EL (cell line): ENCODE measurements at regions not wholly inside any gene's neighbourhood (a gene's known extent, or its start where the extent isn't known, plus 50 kb on each side); places are given as distances from the start of the nearest gene placed in this dataset.
"Not testable (repeated sequence)": the region's sequence is repeated elsewhere in the genome, so short reads cannot be mapped to it uniquely, and the experiment has no call there.

Experiments used
- DNase-seq: peaks from one replicate; pipeline ENCODE4 v3.0.0-alpha.2; 2016

DNA sequence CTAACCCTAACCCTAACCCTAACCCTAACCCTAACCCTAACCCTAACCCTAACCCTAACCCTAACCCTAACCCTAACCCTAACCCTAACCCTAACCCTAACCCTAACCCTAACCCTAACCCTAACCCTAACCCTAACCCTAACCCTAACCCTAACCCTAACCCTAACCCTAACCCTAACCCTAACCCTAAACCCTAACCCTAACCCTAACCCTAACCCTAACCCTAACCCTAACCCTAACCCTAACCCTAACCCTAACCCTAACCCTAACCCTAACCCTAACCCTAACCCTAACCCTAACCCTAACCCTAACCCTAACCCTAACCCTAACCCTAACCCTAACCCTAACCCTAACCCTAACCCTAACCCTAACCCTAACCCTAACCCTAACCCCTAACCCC, 80.6 kb upstream of the PLEKHG4B start:
- DNase-seq: not testable (repeated sequence)

DNA sequence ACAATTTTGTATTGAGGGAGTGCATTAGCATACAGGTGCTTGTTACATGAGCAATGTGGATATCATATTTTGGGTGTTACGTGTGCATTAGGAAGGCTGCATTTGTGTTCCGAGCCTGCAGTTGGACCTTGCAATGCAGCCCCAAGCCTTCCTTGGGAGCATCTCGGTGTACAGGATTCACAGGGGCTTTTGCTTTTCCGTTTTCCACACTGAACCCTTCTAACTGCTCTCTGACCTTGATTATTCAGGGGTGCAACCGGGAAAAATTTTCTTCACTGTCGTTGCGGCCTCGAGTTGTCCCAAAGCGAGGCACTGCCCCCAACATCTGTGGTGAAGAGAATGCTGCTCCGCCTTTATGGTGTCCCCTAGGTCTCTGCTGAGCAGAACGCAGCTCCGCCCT, 80.1 kb upstream of the PLEKHG4B start:
- no peak for DNase-seq

DNA sequence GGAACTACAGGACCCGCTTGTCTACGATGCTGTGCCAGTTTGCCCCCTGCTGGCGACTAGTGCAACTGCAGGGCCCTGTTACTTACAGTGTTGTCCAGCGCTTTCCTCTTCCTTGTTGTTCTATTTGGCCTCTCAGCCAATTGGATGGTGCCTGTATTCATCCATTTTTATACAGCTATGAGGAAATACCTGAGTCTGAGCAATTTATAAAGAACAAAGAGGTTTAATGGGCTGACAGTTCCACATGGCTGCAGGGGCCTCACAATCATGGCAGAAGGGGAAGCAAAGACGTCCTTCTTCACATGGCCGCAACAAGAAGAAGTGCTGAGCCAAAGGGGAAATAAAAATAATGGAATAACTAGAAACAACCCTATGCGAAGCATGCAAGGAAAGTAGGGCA, 78.7 kb upstream of the PLEKHG4B start:
- no peak for DNase-seq

DNA sequence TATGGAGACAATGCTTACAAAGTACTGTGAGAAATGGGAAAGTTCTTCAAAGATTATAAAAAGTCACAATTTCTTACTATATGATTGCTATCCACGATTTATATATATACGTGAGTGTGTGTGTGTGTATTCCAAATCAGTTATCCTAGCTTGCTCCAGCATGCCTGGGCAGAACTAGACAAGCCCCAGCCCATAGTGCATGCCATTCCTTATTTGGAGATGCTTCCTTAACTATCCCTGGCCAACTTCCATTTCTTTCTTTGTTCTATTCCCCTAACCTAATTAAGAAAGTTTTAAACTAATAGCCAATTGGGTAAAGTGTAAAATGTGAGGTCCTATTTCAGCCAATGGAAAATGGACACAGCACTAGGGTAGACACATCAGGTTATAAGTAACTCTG, 77.3 kb upstream of the PLEKHG4B start:
- DNase-seq: not testable (repeated sequence)

DNA sequence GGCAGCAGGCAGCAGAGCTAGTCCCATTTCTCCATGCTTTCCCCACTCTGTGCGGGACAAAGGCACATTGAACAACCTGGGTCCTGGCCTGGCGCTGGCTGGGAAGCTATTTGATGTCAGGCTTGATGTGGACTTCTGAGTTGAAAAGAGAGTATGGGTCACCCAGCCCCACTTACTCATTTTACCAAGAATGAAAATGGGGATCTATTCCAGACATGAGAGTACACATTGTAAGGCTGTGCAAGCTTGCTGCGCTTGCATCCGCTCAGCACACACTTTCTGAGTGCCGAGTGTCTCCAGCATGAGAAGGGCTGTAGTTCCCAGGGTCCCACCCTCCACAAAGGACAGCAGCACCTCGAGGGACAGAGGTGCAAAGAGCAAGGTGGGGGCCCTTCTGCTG, 71.7 kb upstream of the PLEKHG4B start:
- DNase-seq: not testable (repeated sequence)

DNA sequence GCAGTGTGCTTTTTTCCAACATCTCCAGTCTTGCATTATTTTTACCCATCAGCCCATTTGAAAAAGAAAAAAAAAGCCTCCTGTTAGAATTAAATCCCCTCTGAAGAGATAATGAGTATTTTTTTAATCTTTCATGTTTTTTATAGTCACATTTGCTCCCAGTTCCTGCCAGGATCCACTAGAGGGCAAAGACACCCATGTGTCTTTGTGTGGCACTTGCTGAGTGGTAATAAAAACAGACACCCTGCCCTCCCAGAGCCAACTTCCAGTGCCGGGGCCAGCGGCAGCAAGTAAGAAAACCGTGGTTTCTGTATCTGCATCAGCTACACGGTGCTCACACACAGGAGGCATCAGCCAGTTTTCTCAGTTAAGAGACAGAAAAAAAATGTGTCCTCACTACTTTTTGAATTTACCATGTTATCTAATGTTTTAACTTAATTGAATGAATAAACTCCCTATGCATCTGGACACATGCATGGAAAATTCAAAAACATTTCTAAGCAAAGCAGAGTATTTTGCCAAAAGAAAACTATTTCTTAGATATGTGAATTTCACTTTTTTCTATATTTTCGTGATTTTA, 70.2 kb upstream of the PLEKHG4B start:
- DNase-seq: peak; percentile 43

DNA sequence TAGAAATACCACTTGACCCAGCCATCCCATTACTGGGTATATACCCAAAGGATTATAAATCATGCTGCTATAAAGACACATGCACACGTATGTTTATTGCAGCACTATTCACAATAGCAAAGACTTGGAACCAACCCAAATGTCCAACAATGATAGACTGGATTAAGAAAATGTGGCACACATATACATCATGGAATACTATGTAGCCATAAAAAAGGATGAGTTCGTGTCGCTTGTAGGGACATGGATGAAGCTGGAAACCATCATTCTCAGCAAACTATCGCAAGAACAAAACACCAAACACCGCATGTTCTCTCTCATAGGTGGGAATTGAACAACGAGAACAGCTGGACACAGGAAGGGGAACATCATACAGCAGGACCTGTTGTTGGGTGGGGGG, 68.1 kb upstream of the PLEKHG4B start:
- DNase-seq: not testable (repeated sequence)

DNA sequence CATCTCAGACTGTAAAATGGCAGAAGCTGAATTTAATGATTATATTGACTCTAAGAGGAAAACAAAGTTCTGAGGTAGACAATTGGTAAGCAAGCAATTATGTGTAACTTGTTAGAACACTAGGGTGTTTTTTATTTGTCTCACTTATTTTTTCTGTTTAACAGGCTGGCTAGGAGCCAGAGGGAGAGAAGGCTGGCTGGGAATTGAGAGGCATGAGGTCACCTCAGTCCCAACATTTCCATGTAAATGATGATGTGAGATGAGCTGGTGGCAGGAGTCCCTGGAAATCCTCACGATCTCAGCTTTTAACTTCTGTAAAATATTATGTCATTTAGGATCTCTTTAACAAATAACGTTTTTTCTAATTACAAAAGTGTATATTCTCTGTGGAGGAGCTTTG, 66.9 kb upstream of the PLEKHG4B start:
- DNase-seq: not testable (repeated sequence)

DNA sequence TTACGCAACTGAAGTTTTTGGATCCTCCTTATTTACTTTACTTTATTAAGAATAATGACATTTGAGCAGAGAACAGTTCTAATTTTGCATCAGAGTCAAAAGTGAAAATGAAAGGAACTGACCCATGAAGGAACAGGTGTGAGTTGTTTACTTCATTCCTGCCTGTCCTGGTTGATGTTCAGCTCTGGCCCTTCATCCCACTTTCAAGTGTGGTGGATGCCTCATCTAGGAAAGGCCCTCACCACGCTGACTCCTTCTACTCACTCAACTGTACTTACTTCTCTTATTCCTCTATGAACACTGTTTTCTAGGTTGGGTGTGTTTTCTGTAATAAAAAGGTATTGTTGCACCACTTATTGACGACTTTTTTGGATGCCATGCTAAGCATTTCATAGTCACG, 61.8 kb upstream of the PLEKHG4B start:
- no peak for DNase-seq

DNA sequence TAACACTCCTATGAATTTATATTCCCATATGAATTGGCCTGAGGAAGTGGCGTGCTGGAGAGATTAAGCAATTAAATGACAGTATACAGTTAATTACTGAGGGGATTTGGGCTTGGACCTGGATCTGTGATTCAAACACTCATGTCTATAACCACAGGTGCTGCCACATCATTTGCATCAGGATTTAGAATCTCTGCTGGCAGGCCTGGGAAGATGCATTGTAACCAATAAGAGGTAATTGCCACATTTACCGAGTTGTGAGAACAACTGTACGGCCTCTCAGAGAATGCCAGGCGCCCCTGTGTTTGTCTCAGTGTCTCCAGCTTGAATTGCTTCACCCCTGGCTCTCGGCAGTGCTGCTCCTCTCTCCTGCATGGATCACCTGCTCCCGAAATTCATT, 61.4 kb upstream of the PLEKHG4B start:
- DNase-seq: not testable (repeated sequence)

DNA sequence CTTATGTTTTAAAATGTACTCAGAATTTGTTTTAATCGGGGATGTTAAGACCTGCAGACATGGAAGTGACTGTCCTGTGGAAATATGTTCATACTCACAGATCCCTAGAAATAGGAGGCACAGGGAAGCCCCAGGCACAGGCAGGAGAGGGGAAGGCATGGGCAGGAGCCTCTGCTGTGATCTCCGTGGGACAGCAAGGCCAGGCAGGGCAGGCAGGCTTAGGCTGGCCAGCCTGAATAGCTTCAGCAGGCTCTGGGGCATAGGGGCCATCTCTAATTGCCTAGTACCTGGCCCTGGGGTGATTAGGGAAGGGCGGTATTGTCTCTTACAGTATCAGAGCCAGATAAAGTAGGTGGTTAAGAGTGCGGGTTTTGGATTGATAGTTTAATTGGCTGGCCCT, 59.8 kb upstream of the PLEKHG4B start:
- no peak for DNase-seq

DNA sequence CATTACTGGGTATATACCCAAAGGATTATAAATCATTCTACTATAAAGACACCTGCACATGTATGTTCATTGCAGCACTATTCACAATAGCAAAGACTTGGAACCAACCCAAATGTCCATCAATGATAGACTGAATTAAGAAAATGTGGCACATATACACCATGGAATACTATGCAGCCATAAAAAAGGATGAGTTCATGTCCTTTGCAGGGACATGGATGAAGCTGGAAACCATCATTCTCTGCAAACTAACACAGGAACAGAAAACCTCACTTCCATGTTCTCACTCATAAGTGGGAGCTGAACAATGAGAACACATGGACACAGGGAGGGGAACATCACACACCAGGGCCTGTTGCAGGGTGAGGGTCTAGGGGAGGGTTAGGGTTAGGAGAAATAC, 56.4 kb upstream of the PLEKHG4B start:
- DNase-seq: not testable (repeated sequence)

DNA sequence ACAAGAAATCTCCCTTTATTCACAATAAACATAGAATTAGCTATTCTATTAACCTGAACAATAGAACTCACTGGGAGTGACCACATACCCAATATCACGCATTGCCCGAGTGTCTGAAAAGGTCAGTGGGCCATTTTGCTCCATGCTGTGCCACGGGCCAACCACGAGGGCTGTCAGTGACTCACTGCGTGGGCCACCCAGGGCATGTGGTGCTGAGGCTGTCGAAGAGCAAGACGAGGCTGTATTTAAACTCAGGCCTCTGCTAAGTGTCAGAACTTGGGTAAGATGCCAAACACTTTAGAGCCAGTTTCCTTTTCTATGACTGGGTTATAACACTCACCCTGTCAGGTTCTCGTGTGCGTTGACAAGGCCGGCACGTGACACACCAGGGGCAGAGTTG, 54.8 kb upstream of the PLEKHG4B start:
- DNase-seq: not testable (repeated sequence)

DNA sequence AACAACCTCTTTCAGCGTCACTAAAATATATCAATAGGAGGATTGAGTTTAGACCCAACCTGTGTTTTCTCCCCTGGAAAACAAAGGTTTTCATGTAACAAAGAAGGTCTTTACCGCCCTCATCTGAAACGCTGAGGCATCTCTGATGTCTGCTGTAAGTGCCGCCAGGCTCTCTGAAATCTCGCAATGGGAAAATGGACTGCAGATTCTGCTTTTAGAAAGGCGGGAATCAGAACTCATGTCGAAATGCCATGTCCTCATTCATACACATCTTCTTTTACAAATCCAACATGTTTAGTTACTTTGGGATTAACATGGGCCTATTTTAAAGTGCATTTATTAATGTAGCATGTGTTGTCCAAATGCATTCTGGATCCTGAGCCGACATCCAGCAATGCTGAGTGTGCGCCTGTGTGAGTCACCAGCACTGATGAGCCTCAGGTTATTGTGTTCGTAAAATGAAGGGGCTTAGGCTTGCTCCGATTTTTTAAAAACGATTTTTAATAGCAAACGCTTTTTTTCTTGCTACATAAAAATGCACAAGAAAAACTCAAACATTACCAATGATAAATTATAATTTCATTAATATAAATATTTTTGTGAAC, 51.9 kb upstream of the PLEKHG4B start:
- no peak for DNase-seq
